ENCODE measurements at regions not wholly inside any gene's neighbourhood (a gene's known extent, or its start where the extent isn't known, plus 50 kb on each side); places are given as distances from the start of the nearest gene placed in this dataset.
"Not testable (repeated sequence)": the region's sequence is repeated elsewhere in the genome, so short reads cannot be mapped to it uniquely, and the experiment has no call there.

- TF ChIP-seq CTCF (IDR thresholded peaks at IDR 0.05; ENCODE audit: insufficient read depth, low read depth, low read length), result no peak
- no peak for DNase-seq (ENCODE audit: low read depth)
- no peak overlapping the region for H3K4me3 ChIP-seq (ENCODE audit: low read depth, low read length)
- H3K27me3 ChIP-seq (ENCODE audit: control insufficient read depth, insufficient read depth, low read length), result no peaks in the 10 kb centered on the region
- POLR2A ChIA-PET, result no interaction called here
- CTCF ChIA-PET, result interaction anchor here (0.9 to 2.0 kb wide), 3 partner anchors 11 to 206 kb away, joined by 3 to 7 read pairs (median 5); no protein-coding TSS in a partner anchor
- H3K36me3 ChIP-seq (ENCODE audit: control insufficient read depth, insufficient read depth, low read length), result no peaks in the 10 kb centered on the region
These were observed 126.0 kb upstream of the RBPJ start for GRCh38 chr4:26194764-26195163.

- no peak overlapping the region for H3K4me3 ChIP-seq (ENCODE audit: low read depth, low read length)
- DNase-seq (ENCODE audit: low read depth), result no peak
- no peak for TF ChIP-seq CTCF (IDR thresholded peaks at IDR 0.05; ENCODE audit: insufficient read depth, low read depth, low read length)
- no peaks in the 10 kb centered on the region for H3K36me3 ChIP-seq (ENCODE audit: control insufficient read depth, insufficient read depth, low read length)
- CTCF ChIA-PET, result no interaction called here
- no peaks in the 10 kb centered on the region for H3K27me3 ChIP-seq (ENCODE audit: control insufficient read depth, insufficient read depth, low read length)
- POLR2A ChIA-PET, result no interaction called here
These were observed 124.2 kb upstream of the RBPJ start for GRCh38 chr4:26196567-26196966.

- CTCF ChIA-PET, result interaction anchor here (0.9 to 1.1 kb wide), 3 partner anchors 125 to 209 kb away, joined by 3 read pairs; no protein-coding TSS in a partner anchor
These were observed 123.6 kb upstream of the RBPJ start for GRCh38 chr4:26197018-26197779.

GRCh38 chr4:26198931-26199330 is 121.9 kb upstream of the RBPJ start:
- H3K27me3 ChIP-seq (ENCODE audit: control insufficient read depth, insufficient read depth, low read length); H3K4me3 ChIP-seq (ENCODE audit: low read depth, low read length); DNase-seq (ENCODE audit: low read depth); POLR2A ChIA-PET; H3K36me3 ChIP-seq (ENCODE audit: control insufficient read depth, insufficient read depth, low read length): not testable (repeated sequence)
- CTCF ChIA-PET, result interaction anchor here (2.0 kb wide), 1 partner anchor 116 kb away, joined by 5 read pairs; no protein-coding TSS in a partner anchor

More at GRCh38 chr4:26197018-26197779, 123.6 kb upstream of the RBPJ start:
- peak; percentile 65 for DNase-seq (ENCODE audit: low read depth)
- POLR2A ChIA-PET, result interaction anchor here (0.6 kb wide), 1 partner anchor 59 kb away, joined by 5 read pairs; no protein-coding TSS in a partner anchor
- no peaks in the 10 kb centered on the region for H3K27me3 ChIP-seq (ENCODE audit: control insufficient read depth, insufficient read depth, low read length)
- H3K4me3 ChIP-seq (ENCODE audit: low read depth, low read length), result no peak overlapping the region
- H3K36me3 ChIP-seq (ENCODE audit: control insufficient read depth, insufficient read depth, low read length), result no peaks in the 10 kb centered on the region
- TF ChIP-seq CTCF (IDR thresholded peaks at IDR 0.05; ENCODE audit: insufficient read depth, low read depth, low read length), result no peak

GRCh38 chr4:26199596-26199995 is 121.2 kb upstream of the RBPJ start:
- POLR2A ChIA-PET, result no interaction called here
- CTCF ChIA-PET, result interaction anchor here (2.0 kb wide), 1 partner anchor 117 kb away, joined by 5 read pairs; no protein-coding TSS in a partner anchor
- TF ChIP-seq CTCF (IDR thresholded peaks at IDR 0.05; ENCODE audit: insufficient read depth, low read depth, low read length), result no peak
- Histone ChIP-seq H3K4me3 (ENCODE audit: low read depth, low read length) (no peak overlapping the region), H3K36me3 (ENCODE audit: control insufficient read depth, insufficient read depth, low read length) (no peaks in the 10 kb centered on the region), H3K27me3 (ENCODE audit: control insufficient read depth, insufficient read depth, low read length) (no peaks in the 10 kb centered on the region)
- DNase-seq (ENCODE audit: low read depth), result no peak
